Mesenchymal stem cell (in vitro differentiated cells and primary cell): ENCODE measurements at regions not wholly inside any gene's neighbourhood (a gene's known extent, or its start where the extent isn't known, plus 50 kb on each side); places are given as distances from the start of the nearest gene placed in this dataset.

Experiments used
- DNase-seq: peaks from one replicate; pipeline ENCODE4 v3.0.0-alpha.2; 2013
- H2AFZ ChIP-seq: one replicate; pipeline ENCODE4 v1.6.1; 2013; ENCODE audit warnings: low read depth, mild to moderate bottlenecking, control low read depth, inconsistent platforms, low read length, moderate library complexity
- H2AK5ac ChIP-seq: 2 replicates; pipeline ENCODE4 v1.6.1; 2013; ENCODE audit warnings: low read length, moderate library complexity, mild to moderate bottlenecking, inconsistent platforms; ENCODE audit not compliant: severe bottlenecking
- H2BK120ac ChIP-seq: one replicate; pipeline ENCODE4 v1.6.1; 2013; ENCODE audit warnings: low read depth, mild to moderate bottlenecking, inconsistent platforms, low read length, moderate library complexity
- H2BK12ac ChIP-seq, 2 experiments: one replicate each; pipeline ENCODE4 v1.6.1; 2013; ENCODE audit warnings: inconsistent platforms in 2 of 2, low read length in 2 of 2, mild to moderate bottlenecking in 2 of 2, moderate library complexity in 2 of 2, control low read depth in 1 of 2
- H2BK15ac ChIP-seq: one replicate; pipeline ENCODE4 v1.6.1; 2013; ENCODE audit warnings: mild to moderate bottlenecking, low read depth, inconsistent platforms; ENCODE audit not compliant: poor library complexity, severe bottlenecking
- H2BK5ac ChIP-seq: 2 replicates; pipeline ENCODE4 v1.6.1; 2013; ENCODE audit warnings: low read depth, mild to moderate bottlenecking, low read length, control low read depth, inconsistent platforms; ENCODE audit not compliant: poor library complexity, severe bottlenecking
- H3K14ac ChIP-seq, 2 experiments: one replicate each; pipeline ENCODE4 v1.6.1; 2013; ENCODE audit warnings: inconsistent platforms in 2 of 2, low read length in 2 of 2, control low read depth in 1 of 2, mild to moderate bottlenecking in 1 of 2, moderate library complexity in 1 of 2
- H3K18ac ChIP-seq, 2 experiments: one replicate each; pipeline ENCODE4 v1.6.1; 2013; ENCODE audit warnings: inconsistent platforms in 2 of 2, low read length in 2 of 2, control low read depth in 1 of 2, low read depth in 1 of 2, mild to moderate bottlenecking in 1 of 2
- H3K23ac ChIP-seq, 2 experiments: one replicate each; pipeline ENCODE4 v1.6.1; 2013; ENCODE audit warnings: inconsistent platforms in 2 of 2, low read length in 2 of 2, mild to moderate bottlenecking in 2 of 2, moderate library complexity in 2 of 2, control low read depth in 1 of 2
- H3K27ac ChIP-seq: 2 replicates; pipeline ENCODE4 v1.5.1; 2013; ENCODE audit warnings: mild to moderate bottlenecking, moderate library complexity, low read length, control low read depth, inconsistent platforms; ENCODE audit not compliant: poor library complexity, severe bottlenecking
- H3K27me3 ChIP-seq, 2 experiments: 2 replicates each; pipeline versions ENCODE4 v1.6.1 to v1.7.0; 2013; ENCODE audit warnings: low read length in 2 of 2, mild to moderate bottlenecking in 2 of 2, moderate library complexity in 2 of 2, control low read depth in 1 of 2, inconsistent platforms in 1 of 2; ENCODE audit not compliant: control insufficient read depth in 1 of 2, insufficient read depth in 1 of 2
- H3K36me3 ChIP-seq, 2 experiments: 2 replicates each; pipeline versions ENCODE4 v1.6.1 to v1.7.0; 2013; ENCODE audit warnings: low read length in 2 of 2, control low read depth in 1 of 2, inconsistent platforms in 1 of 2, low read depth in 1 of 2, mild to moderate bottlenecking in 1 of 2; ENCODE audit not compliant: insufficient read depth in 2 of 2, control insufficient read depth in 1 of 2
- H3K4ac ChIP-seq, 2 experiments: one replicate each; pipeline ENCODE4 v1.6.1; 2013; ENCODE audit warnings: inconsistent platforms in 2 of 2, low read length in 2 of 2, mild to moderate bottlenecking in 2 of 2, moderate library complexity in 2 of 2, control low read depth in 1 of 2, low read depth in 1 of 2
- H3K4me1 ChIP-seq: 2 replicates; pipeline ENCODE4 v1.6.1; 2013; ENCODE audit warnings: low read depth, low read length, control low read depth; ENCODE audit not compliant: control insufficient read depth, insufficient read depth
- H3K4me2 ChIP-seq: 2 replicates; pipeline ENCODE4 v1.6.1; 2013; ENCODE audit warnings: low read length, mild to moderate bottlenecking, inconsistent platforms; ENCODE audit not compliant: poor library complexity, severe bottlenecking
- H3K4me3 ChIP-seq, 2 experiments: 2 replicates each; pipeline versions ENCODE4 v1.5.1 to v1.7.0; 2013; ENCODE audit warnings: low read length in 2 of 2, mild to moderate bottlenecking in 2 of 2, control low read depth in 1 of 2, low read depth in 1 of 2; ENCODE audit not compliant: insufficient read depth in 1 of 2
- H3K79me1 ChIP-seq: replicated peaks from 2 replicates; pipeline ENCODE4 v1.6.1; 2013; ENCODE audit warnings: mild to moderate bottlenecking, control low read depth, low read length, inconsistent platforms; ENCODE audit not compliant: poor library complexity, severe bottlenecking
- H3K9ac ChIP-seq: 2 replicates; pipeline ENCODE4 v1.7.0; 2013; ENCODE audit warnings: mild to moderate bottlenecking, low read length, moderate library complexity
- H3K9me3 ChIP-seq: 2 replicates; pipeline ENCODE4 v1.7.0; 2013; ENCODE audit warnings: mild to moderate bottlenecking, low read length; ENCODE audit not compliant: control insufficient read depth
- H4K8ac ChIP-seq: one replicate; pipeline ENCODE4 v1.6.1; 2013; ENCODE audit warnings: inconsistent platforms, mild to moderate bottlenecking, low read length, moderate library complexity
- H4K91ac ChIP-seq: one replicate; pipeline ENCODE4 v1.6.1; 2013; ENCODE audit warnings: mild to moderate bottlenecking, low read length, inconsistent platforms
- WGBS: methylation state at CpG from one replicate; pipeline ENCODE4 v1.1.7; 2013; ENCODE audit warnings: mixed read lengths; 5-methylcytosine and 5-hydroxymethylcytosine counted together

DNA sequence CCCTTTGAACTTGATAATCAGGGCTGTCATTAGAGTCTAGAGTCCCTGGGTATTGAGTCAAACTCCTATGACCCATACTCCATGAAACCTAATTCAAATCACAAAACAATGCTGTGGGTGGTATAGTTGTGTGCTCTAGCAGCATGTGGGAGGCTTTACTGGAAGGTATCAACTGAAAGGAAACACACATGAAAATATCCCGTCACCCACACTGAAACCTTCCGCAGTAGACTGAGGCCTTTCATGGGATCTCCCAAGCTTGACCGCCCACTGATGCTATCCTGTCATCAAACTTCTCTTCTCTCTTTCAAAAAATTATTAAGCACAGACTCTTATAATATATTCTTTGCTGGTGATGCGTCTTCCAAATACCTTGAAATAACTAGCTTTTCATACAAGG lies 569.1 kb upstream of the MEF2C start:
- H3K9me3 ChIP-seq: no peaks in the 10 kb centered on the region
- H3K27ac ChIP-seq: no peak overlapping the region
- no peak overlapping the region for H2AFZ ChIP-seq
- H3K23ac ChIP-seq: no peak overlapping the region
- H3K79me1 ChIP-seq: no peaks in the 10 kb centered on the region
- no peak overlapping the region for H2BK15ac ChIP-seq
- DNase-seq: no peak
- no peak overlapping the region for H3K4ac ChIP-seq
- no peak overlapping the region for H3K9ac ChIP-seq
- no peak overlapping the region for H2BK5ac ChIP-seq
- H2BK120ac ChIP-seq: no peak overlapping the region
- H3K27me3 ChIP-seq: no peaks in the 10 kb centered on the region
- H2AK5ac ChIP-seq: no peak overlapping the region
- 97% methylated on average over 4 of the region's 4 CpGs for WGBS
- no peaks in the 10 kb centered on the region for H3K4me1 ChIP-seq
- no peak overlapping the region for H3K4me2 ChIP-seq
- no peak overlapping the region for H3K18ac ChIP-seq
- H3K4me3 ChIP-seq: no peak overlapping the region
- no peak overlapping the region for H2BK12ac ChIP-seq
- H3K14ac ChIP-seq: no peak overlapping the region
- H3K36me3 ChIP-seq: no peaks in the 10 kb centered on the region
- H4K8ac ChIP-seq: no peak overlapping the region
- H4K91ac ChIP-seq: no peak overlapping the region

DNA sequence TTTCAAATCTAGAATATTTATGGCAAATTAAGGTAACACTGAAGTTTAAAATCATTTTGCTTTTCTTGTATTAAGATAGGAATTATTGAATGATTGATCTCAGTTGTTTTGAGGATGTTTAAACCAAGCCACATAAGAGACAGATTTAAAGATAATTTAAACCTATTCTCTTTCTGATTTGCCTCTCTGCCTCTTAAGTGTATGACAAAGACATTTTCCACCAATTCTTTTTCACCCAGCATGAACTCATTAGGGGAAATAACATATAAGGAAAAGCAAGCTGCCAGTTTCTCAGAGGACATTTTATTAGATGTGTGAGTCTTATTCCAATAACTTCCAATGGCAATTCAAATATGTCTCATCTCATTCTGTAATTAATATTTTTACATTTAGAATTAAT lies 568.3 kb upstream of the MEF2C start:
- Histone ChIP-seq H3K4me2 (no peak overlapping the region), H3K4me3 (no peak overlapping the region), H3K79me1 (no peaks in the 10 kb centered on the region), H2AK5ac (no peak overlapping the region), H3K14ac (no peak overlapping the region), H2BK15ac (no peak overlapping the region), H3K36me3 (no peaks in the 10 kb centered on the region), H3K9ac (no peak overlapping the region), H2BK12ac (no peak overlapping the region), H3K27me3 (no peaks in the 10 kb centered on the region), H3K9me3 (no peaks in the 10 kb centered on the region), H3K4ac (no peak overlapping the region), H4K8ac (no peak overlapping the region), H4K91ac (no peak overlapping the region), H3K27ac (no peak overlapping the region), H3K23ac (no peak overlapping the region), H3K18ac (no peak overlapping the region), H2BK120ac (no peak overlapping the region), H2AFZ (no peak overlapping the region), H2BK5ac (no peak overlapping the region), H3K4me1 (no peaks in the 10 kb centered on the region)
- DNase-seq: no peak

DNA sequence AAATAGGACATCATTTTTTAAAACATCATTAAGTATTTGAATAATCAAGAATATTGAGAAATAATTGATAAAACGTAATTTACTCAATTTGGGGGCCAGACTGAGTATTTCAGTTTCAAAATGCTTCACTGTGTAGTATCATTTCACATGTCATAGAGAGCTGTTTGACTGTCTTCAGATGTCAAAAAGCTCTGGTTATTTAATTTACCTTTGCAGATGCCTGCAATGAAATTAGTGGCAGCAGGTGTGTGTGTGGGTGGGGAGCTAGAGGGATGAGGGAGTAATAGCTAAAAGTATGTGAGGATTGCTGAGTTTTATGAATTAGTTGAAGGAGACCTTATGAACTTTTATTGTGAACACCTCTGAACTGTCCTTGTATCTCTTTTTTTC lies 567.2 kb upstream of the MEF2C start:
- Histone ChIP-seq H3K4me2 (no peak overlapping the region), H3K9me3 (no peaks in the 10 kb centered on the region), H3K4me1 (no peaks in the 10 kb centered on the region), H3K18ac (no peak overlapping the region), H4K91ac (no peak overlapping the region), H3K36me3 (no peaks in the 10 kb centered on the region), H2BK5ac (no peak overlapping the region), H2BK15ac (no peak overlapping the region), H3K23ac (no peak overlapping the region), H3K27ac (no peak overlapping the region), H3K14ac (no peak overlapping the region), H2BK120ac (no peak overlapping the region), H3K4me3 (no peak overlapping the region), H4K8ac (no peak overlapping the region), H2AK5ac (no peak overlapping the region), H2BK12ac (no peak overlapping the region), H2AFZ (no peak overlapping the region), H3K79me1 (no peaks in the 10 kb centered on the region), H3K9ac (no peak overlapping the region), H3K4ac (no peak overlapping the region), H3K27me3 (no peaks in the 10 kb centered on the region)
- no peak for DNase-seq
- WGBS: 91% methylated on average over 1 of the region's 1 CpG

DNA sequence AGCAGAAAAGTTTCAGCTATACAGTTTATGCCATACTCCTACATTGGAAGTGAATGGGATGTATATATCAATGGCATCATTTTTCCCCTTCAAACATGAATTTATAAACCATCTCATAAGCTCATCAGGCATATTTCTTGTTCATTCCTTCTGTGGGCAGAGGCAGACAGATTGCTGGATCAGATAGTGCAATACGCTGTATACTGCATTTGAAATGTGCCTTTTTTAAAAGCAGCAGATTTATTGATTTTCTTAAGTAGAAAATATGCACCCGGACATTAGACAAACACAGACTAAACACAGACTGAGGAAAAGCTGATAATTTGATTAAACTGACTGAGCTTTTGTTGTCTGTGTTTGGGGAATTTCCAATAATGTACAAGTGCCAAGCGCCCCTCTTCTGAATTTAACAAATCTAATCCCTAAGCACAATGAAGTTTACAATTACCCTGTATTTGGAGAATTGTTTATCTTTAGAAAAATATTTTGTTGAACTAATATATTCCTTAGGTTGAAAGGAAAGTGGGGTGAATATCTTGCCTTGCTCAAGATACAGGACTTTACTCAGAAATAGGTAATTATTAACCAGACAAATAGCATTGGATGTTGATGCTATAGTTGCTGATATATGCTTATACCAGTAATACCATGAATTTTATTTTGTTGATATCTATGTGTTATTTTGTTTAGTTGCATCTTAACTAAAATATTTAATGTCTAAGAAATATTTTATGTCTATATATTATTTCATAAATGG lies 566.6 kb upstream of the MEF2C start:
- no peak overlapping the region for H2BK12ac ChIP-seq
- H2BK120ac ChIP-seq: no peak overlapping the region
- H2AFZ ChIP-seq: no peak overlapping the region
- H2BK5ac ChIP-seq: no peak overlapping the region
- no peak overlapping the region for H4K8ac ChIP-seq
- no peak for DNase-seq
- H3K23ac ChIP-seq: no peak overlapping the region
- H3K4me2 ChIP-seq: no peak overlapping the region
- H3K79me1 ChIP-seq: no peaks in the 10 kb centered on the region
- no peak overlapping the region for H3K14ac ChIP-seq
- no peak overlapping the region for H2BK15ac ChIP-seq
- no peak overlapping the region for H3K9ac ChIP-seq
- H3K27me3 ChIP-seq: no peaks in the 10 kb centered on the region
- no peak overlapping the region for H3K27ac ChIP-seq
- H3K9me3 ChIP-seq: no peaks in the 10 kb centered on the region
- no CpG with 5 or more reads among the region's 3 CpGs for WGBS
- H3K4me1 ChIP-seq: no peaks in the 10 kb centered on the region
- H3K4ac ChIP-seq: no peak overlapping the region
- no peak overlapping the region for H2AK5ac ChIP-seq
- H4K91ac ChIP-seq: no peak overlapping the region
- no peaks in the 10 kb centered on the region for H3K36me3 ChIP-seq
- H3K18ac ChIP-seq: no peak overlapping the region
- H3K4me3 ChIP-seq: no peak overlapping the region
